HepG2 (cell line): ENCODE measurements at regions not wholly inside any gene's neighbourhood (a gene's known extent, or its start where the extent isn't known, plus 50 kb on each side); places are given as distances from the start of the nearest gene placed in this dataset.

ENCODE experiments used
- AKNA ChIP-seq: sonication (generic); formaldehyde crosslinking; IDR thresholded peaks from 2 replicates; pipeline ENCODE4 v1.4.0; 2020; ENCODE audit warnings: missing genetic modification reagents, borderline replicate concordance
- ARHGAP35 ChIP-seq: sonication (generic); formaldehyde crosslinking; IDR thresholded peaks from 2 replicates; pipeline ENCODE4 v1.9.0; 2022; ENCODE audit warnings: mild to moderate bottlenecking, inconsistent platforms, moderate library complexity, missing genetic modification reagents, borderline replicate concordance
- CBX5 ChIP-seq: sonication (generic); formaldehyde crosslinking; IDR thresholded peaks from 2 replicates; pipeline ENCODE4 v1.4.0; 2020; ENCODE audit warnings: missing genetic modification reagents, borderline replicate concordance
- EP300 ChIP-seq, 3 experiments: sonication (generic) in 1 of 3; formaldehyde crosslinking in 1 of 3; IDR thresholded peaks; 2 replicates each; pipeline versions ENCODE4 v1.5.1 to v1.6.1; 2011 to 2020; ENCODE audit warnings: low read depth in 2 of 3, low read length in 2 of 3, borderline replicate concordance in 1 of 3, improper control_type of control experiment in 1 of 3, mild to moderate bottlenecking in 1 of 3, missing genetic modification reagents in 1 of 3, moderate library complexity in 1 of 3
- NFYB ChIP-seq: sonication (generic); formaldehyde crosslinking; IDR thresholded peaks from 2 replicates; pipeline ENCODE4 v1.4.0; 2020; ENCODE audit warnings: missing genetic modification reagents
- POLR2A ChIP-seq, 2 experiments: IDR thresholded peaks; 2 replicates each; pipeline ENCODE4 v1.6.1; 2011; ENCODE audit warnings: low read depth in 2 of 2, low read length in 2 of 2, mild to moderate bottlenecking in 1 of 2, moderate library complexity in 1 of 2; ENCODE audit not compliant: insufficient read depth in 1 of 2
- REST ChIP-seq, 2 experiments: IDR thresholded peaks; 2 replicates each; pipeline ENCODE4 v1.6.1; 2011 to 2012; ENCODE audit warnings: low read length in 2 of 2, borderline replicate concordance in 1 of 2, low read depth in 1 of 2, mild to moderate bottlenecking in 1 of 2, moderate library complexity in 1 of 2

- TF ChIP-seq NFYB (no peak), CBX5 (CRISPR knock-in tag) (no peak), ARHGAP35 (CRISPR knock-in tag) (no peak), EP300 (IDR thresholded peaks at IDR 0.05; ENCODE audit: low read depth in 2 of 2, low read length in 2 of 2) (no peak), EP300 (CRISPR knock-in tag; IDR thresholded peaks at IDR 0.05; ENCODE audit: borderline replicate concordance) (no peak), AKNA (CRISPR knock-in tag) (no peak), POLR2A (IDR thresholded peaks at IDR 0.05; ENCODE audit: insufficient read depth in 1 of 2, low read depth in 2 of 2, low read length in 2 of 2) (no peak), REST (IDR thresholded peaks at IDR 0.05; ENCODE audit: borderline replicate concordance in 1 of 2, low read depth in 1 of 2, low read length in 2 of 2) (no peak)
Observed at GRCh38 chr2:30358842-30359241, 88.2 kb upstream of the LCLAT1 start.
